ENCODE measurements at regions not wholly inside any gene's neighbourhood (a gene's known extent, or its start where the extent isn't known, plus 50 kb on each side); places are given as distances from the start of the nearest gene placed in this dataset.
"Not testable (repeated sequence)": the region's sequence is repeated elsewhere in the genome, so short reads cannot be mapped to it uniquely, and the experiment has no call there.

DNA sequence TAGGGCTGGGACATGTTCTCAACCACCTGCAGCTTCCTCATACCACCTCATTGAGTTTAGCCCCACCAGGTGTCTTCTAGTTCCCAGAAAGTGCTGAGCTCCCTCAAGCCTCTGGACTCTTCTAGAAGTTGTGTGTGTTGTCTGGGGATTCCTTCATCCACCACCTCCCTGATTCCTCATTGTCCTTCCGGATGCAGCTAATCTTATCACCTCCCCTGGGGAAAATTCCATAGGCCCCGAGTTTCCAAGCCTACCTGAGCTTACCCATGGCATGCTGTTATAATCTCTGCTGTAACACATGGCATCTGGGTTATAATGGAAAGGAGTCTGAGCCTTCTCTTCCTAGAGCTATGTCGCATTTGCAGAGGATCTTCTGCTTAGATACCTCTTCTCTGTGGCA is 243.5 kb upstream of the SDK2 start:
- no peak for DNase-seq (ENCODE audit: low read depth in 1 of 2, low spot score in 1 of 2)

DNA sequence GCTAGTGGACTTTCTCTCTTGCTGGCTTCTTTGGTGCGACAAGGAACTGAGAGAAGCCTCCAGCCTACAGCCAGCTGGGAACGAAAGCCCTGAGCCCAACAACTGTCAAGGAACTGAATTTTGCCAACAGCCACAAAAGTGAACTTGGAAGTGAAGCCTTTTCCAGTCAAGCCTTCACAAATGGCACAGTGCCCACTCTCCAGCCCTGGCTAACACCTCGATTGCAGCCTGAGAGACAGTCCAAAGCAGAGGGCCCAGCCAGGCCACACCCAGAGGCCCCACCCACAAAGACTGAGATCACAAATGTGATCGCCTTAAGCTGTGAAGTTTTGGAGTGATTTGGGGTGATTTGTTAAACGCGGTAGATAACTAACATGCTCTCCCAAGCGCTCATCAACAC is 244.6 kb upstream of the SDK2 start:
- no peak for DNase-seq (ENCODE audit: low read depth in 1 of 2, low spot score in 1 of 2)

DNA sequence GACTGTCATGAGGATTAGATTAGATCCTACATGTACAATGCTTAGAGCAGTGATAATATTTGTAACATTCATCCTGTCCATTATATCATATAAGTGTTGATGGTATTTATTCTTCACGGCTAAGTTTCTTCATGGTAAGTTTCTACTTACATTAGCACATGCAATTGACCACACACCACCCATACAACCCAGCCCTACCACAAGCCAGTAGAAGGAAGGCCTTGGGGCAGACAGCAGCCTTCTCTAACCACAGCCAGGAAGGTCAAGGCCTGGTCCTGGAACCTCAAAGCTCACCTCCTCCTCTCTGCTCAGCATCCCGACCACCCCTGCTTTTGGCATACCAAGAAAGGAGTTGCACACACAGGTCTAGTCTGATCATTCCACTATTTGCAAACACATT is 245.2 kb upstream of the SDK2 start:
- DNase-seq (ENCODE audit: low read depth in 1 of 2, low spot score in 1 of 2): no peak

DNA sequence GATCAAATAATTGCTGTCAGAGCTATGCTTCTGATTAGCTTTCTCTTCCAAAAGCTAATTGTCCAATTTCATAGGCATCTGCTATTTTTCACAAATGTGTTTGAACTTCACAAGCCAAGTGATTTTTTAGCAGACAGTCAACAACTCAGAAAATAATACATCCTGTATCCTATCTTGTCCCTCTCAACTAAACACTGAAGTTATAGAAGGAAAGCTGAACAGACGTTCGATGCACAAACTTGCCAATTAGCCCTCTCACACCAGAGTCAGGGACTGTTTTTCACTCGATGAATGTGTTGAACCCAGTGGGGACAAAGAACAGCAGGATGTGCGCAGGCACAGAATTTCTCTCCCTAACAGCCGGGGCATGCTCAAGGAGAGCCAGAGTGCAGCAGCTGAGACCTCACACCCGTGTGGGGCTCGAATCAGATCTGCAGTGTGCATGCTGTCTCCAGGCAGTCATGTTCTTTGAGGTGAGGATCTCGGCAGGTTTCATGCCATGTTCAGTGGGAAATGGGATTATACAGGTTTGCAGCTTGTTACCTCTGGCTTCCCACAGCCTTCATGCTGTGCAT is 246.7 kb upstream of the SDK2 start:
- DNase-seq (ENCODE audit: low read depth in 1 of 2, low spot score in 1 of 2): no peak

DNA sequence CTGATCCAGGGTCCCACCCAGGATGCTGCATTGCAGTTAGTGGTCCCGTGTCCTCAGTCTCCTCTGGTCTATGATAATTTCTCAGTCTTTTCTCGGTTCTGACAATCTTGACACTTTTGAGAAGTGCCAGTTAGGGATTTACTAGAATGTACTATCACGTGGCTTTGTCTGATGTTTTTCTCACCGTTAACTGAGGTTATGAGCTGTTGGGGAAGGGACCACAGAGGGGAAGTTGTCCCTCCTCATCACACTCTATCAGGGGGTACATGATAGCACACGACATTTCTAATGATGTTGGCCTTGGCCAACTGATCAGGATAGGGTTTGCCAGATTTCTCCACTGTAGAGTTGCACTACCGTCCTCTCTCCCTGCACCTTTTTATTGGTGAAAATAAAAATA is 250.9 kb upstream of the SDK2 start:
- DNase-seq (ENCODE audit: low read depth in 1 of 2, low spot score in 1 of 2): no peak

DNA sequence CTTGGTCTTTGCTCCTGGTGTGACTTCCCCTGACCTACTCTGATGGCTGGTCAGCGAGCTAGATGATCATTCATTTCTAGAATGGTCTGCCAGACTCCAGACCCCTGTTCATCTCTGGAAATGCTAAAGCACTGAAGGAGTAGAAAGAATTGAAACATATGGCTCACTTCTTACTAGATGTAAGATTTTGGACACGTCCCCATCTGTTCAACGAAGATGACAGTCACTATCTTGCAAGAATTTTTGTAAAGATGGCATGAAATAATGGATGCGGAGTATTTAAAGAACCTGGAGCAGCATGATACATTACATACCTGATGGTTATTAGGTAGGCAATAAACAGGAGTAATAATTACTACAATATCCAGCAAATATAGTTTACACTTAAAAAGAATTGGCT is 252.7 kb upstream of the SDK2 start:
- no peak for DNase-seq (ENCODE audit: low read depth in 1 of 2, low spot score in 1 of 2)

DNA sequence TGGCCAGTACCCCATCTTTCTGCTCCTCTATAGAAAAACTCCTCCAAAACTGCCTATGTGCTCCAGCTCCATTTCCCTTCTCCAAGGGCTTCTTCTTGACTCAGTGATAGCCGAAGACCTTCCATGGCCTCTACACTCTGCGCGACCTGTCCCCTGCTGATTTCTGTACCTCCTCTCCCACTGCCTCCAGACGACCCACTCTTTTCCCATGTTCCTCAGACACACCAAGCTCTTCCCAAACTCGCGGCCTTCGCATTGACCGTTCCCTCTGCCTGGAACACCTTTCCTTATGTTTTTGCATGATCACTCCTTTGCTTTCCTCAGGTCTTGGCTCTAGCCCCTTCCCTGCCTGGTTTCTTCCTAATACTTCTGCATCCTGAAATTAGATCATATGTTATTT is 255.6 kb upstream of the SDK2 start:
- no peak for DNase-seq (ENCODE audit: low read depth in 1 of 2, low spot score in 1 of 2)

DNA sequence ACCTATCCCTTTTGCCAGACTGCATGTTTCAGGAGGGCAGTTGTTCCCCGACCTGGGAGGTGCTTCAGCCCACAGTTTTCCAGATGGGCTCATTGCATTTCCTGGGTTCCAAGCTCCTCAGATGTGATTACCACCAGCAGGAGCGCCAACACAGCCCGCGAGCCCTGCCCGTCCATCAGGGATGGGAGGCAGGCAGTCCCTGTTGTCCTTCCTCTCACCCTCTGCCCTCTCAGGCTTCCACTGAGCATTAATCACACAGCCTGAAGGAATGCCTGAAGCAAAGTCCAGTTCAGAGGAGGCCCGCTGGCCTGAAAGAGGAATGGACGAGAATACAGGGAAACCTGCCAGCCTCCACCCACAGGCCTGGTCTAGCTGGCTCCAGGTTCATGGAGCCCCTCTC is 256.3 kb upstream of the SDK2 start:
- DNase-seq (ENCODE audit: low read depth in 1 of 2, low spot score in 1 of 2): no peak

DNA sequence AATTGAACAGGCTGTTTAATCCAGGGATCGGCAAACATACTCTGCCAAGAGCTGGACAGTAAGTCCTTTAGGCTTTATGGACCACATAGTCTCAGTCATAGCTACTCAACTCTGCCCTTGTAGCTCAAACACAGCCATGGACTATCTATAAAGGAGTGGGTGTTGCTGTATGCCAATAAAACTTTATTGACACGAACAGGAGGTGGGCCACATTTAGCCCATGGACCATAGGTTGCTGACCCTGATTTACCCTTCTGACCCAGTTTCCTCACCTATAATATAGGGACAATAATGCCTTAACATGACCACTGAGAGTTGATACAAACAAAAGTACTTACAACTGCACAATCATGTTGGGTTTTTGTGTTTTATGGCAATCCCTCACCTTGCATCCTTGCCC is 257.0 kb upstream of the SDK2 start:
- no peak for DNase-seq (ENCODE audit: low read depth in 1 of 2, low spot score in 1 of 2)

DNA sequence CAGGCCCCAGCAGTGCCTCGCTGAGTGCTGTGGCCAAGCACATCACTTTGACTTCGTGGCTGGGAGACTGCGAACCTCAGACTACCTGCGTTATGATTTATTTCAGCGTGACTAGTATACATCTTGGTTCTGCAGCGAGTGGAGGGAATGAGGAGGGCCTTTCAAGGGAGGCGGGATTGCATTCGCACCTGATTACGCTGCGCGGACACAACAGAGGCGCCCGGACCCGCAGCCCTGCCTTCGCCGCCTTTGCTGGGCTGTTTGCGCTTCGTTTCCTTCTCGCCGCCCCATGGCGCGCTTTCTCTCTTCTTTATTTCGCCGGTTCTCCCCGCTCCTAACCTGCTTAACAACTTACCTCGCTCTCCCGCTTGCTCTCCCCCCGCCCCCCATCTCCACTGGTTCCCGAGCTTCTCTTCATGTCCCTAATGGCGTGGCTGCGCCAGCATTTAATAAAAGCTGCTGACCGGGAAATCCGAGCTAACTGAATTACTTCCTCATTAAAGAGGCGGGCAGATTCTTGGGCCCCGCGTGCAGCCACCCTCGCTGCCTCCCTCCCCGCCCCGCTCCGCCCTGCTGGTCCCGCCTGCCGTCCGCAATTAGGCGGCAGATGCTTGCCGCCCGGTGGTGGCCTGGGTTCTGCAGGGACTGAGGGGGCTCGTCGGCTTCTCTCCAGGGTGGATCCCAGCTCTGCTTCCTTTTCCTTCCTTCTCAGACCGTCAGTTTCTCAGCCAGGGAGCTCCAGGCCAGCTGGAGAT is 257.6 kb upstream of the SDK2 start:
- peak in 1 of 2 donors; percentile 12 for DNase-seq (ENCODE audit: low read depth in 1 of 2, low spot score in 1 of 2)

DNA sequence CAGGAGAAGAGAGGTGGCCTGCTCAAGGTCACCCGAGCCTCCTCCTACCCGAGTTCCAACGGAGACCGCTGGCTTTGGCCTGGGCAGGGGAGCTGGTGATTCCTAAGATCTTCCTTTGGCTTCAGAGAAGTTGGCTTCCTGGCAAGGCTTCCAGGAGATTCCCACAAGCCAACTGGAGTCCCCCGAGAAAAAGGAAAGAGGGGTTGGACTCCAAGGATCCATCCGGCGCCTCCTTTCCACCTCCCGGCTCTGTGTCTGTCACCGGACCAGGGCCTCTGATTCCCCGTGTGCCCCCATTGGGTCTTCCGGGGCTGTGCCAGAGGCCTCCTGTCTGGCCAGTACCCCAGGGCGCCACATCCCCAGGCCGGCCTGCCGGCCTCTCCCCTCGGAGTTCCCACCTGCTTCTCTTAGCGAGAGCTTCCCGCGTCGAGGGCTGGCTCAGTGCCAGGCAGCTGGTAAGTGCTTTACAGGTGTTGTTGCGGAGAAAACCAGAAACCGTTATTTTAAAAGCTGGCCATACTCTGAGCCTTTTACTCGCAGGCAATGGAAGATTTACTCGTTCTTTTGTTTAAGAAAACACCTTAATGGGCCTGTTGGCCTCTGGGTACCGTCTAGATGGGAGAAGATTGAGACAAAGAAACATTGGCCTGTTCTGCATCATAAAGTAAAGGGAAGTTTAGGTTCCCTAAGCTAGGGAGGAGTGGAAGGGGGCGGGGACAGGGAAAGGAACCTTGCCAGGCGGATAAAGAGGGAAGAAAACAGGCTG is 258.4 kb upstream of the SDK2 start:
- DNase-seq (ENCODE audit: low read depth in 1 of 2, low spot score in 1 of 2): no peak

DNA sequence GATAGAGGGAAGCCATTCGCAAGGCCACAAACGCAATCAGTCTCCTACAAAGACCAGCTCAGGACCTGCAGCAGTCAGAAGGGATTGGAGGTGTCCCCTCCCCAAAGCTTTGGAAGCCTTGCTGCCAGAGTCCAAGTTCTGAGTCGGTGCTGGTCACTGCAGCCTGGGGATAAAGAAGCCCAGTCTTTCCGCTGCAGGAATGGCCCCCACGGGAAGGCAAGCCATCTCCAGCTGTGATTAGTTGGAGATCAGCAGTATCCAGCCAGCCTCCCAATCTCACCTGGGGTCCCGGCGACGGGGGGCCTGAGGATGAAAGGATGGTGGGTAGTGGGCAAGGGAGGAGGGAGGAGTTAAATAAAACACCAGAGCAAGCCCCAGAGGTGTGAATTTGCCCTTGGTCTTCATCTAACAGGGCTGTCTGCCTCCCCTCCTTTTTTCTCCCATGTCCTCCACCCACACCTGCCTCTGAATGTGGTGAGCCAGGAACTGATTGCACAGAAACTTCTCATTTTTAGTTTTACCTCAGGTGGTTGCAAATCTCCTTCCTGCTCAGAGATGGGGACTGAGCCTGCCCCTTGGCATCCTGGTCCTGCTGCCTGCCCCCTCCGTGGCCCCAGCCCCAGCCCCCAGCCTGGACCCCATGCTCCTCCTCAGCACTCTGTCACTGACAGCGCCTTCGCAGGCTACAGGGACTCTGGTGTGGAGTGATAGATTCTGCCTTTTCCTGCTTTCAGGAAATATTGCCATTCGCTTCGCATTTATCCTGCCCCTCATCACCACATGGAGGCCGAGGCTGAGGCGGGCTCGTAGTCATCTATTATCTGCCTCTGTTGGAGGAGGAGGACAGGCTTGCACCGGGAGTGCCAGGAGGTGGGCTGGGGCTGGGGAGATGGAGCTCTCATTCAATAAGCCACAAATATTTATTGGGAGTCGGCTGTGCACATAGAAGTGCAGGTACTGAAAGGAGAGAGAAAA is 262.9 kb upstream of the SDK2 start:
- no peak for DNase-seq (ENCODE audit: low read depth in 1 of 2, low spot score in 1 of 2)

DNA sequence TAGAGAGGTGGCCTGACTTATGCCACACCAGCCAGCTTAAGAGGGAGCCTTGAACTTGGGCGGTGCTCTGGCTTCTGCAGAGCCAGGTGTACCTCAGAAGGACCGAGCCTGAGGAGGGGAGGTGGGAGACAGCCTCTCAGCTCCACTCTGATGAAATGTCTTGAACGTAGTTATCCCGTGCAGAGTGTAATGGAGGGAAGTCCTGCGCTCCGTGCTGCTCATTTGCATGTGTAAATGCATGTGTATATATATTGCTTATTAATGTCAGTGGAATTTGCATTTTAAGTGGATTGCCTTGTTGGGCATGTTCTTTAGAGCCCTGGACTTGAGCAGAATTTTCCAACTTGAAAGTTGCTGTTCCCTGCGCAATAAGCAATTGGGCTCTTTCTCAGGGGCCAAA is 264.9 kb upstream of the SDK2 start:
- no peak for DNase-seq (ENCODE audit: low read depth in 1 of 2, low spot score in 1 of 2)

DNA sequence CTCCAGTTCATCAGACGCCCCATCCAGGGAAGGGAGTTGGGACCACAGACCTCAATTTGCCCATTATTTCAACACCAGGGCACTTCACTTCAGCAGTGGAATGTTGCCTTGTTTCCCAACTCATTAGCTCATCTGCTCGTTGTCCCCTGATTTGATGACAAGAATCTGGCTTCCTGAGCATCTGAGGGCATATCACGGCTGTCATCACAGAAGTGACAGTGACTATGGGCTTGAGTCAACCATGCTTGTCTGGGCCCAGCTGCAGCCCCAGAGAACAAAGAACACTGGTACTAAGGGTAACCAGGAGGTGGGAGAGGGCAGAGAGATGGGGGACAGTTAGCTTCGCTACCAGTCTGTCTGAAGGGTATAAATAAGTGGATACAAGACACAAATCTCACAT is 266.0 kb upstream of the SDK2 start:
- no peak for DNase-seq (ENCODE audit: low read depth in 1 of 2, low spot score in 1 of 2)

DNA sequence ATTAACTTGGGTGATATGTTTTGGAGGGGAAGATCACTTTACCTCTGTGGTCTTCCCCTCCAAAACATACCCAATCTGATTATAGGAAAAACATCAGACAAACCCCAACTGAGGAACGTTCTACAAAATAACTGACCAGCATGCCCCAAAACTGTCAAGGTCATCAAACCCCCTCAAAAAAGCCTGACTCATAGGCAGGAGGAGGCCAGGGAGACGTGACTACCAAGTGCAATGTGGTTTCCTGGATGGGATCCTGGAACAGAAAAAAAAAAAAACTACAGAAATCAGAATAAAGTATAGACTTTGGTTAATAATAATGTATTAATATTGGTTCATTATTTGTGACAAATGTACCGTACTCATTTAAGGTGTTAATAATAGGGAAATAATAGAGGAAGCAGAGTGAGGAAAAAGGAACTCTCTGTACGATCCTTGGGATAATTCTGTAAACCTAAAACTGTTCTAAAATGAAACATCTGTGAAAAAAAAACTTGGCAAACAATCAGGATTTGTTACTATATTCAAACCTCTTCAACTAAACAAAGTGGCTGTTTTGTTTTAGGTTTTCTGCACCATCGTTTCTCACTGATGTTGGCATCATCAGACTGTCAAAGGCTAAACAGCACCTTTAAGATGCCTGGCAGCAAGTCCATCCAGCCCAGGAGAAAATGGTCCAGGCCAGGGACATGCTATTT is 266.7 kb upstream of the SDK2 start:
- no peak for DNase-seq (ENCODE audit: low read depth in 1 of 2, low spot score in 1 of 2)

DNA sequence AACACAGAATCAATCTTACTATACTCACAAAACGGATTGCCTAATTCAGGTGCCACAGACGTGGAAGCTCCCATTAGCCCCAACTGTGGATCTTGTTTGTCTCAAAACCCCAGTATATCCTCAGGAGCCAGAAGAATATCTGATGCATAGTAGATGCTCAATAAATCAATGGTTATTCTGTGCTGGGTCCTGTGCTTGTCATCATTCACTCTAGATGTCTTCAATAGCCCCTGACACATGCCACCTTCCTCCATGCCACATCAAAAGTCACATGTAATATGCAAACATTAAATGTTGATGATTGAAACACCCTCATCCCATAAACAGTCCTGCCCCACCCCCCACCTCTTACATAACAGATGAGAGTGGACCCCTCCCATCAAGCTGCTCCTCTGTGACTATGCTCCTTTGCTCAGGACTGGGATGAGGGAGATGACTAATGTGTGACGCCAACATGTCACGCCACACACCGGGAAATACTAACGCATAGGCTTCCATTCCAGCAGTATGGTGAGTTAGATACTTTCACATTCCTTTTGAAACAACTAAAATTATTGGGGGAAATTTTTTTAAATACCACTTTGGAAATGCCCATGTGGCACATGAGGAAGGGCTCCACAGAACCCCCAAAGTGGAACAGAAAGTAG is 267.6 kb upstream of the SDK2 start:
- no peak for DNase-seq (ENCODE audit: low read depth in 1 of 2, low spot score in 1 of 2)

DNA sequence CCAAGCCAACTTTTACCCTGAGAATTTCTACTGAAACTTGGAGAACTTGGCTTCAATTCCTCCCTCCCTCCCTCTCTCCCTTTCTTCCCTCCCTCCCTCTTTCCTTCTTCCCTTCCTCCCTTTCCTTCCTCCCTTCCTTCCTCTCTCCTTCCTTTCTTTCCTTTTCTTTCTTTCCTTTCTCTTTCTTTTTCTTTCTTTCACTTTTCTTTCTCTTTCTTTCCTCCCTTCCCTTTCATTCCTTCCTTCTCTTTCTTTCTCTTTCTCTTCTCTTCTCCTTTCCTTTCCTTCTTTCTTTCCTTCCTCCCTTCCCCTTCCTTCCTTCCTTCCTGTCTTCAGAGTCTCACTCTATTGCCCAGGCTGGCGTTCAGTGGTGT is 268.1 kb upstream of the SDK2 start:
- no peak for DNase-seq (ENCODE audit: low read depth in 1 of 2, low spot score in 1 of 2)

DNA sequence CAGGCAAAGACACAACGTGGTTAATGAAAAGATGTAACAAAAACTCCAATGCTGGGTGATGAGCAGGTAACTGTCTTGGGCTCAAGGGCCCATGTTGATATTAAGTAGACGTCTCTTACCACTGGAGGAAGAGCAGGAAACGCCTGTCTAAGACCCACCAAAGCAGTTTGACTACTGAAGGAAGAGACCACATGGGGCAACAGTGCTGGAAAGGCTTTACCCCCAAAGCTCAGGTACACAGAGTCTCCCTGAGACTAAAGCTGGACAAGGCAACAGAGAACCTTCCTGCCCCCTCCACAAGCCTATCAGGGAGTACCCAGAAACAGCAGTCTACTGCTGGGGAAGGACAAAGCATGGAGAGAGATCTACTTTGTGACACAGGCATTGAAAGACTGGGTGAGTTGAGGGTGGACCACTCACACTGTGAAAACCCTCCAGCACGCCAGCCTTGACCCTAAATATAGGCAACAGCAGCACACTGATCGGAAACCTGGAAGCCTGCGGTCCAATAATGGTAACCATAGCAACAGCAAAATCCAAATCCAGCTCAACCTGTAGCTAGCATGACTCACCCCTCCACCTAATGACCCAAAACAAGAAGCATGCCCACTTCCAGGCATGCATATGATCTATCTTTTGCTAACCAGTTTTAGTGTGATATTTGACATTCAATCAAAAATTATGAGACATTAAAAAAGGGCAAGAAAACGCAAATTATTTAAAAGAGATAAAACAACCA is 270.5 kb upstream of the SDK2 start:
- DNase-seq (ENCODE audit: low read depth in 1 of 2, low spot score in 1 of 2): no peak

DNA sequence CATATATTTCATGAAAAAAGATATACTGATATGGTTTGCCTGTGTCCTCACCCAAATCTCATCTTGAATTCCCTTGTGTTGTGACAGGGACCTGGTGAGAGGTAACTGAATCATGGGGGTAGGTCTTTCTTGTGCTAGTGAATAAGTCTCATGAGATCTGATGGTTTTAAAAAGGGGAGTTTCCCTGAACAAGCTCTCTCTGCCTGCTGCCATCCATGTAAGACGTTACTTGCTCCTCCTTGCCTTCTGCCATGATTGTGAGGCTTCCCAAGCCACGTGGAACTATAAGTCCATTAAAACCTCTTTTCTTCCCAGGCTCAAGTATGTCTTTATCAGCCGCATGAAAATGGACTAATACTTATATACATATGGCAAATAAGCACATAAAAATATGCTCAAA is 274.8 kb upstream of the SDK2 start:
- not testable (repeated sequence) for DNase-seq (ENCODE audit: low read depth in 1 of 2, low spot score in 1 of 2)

DNA sequence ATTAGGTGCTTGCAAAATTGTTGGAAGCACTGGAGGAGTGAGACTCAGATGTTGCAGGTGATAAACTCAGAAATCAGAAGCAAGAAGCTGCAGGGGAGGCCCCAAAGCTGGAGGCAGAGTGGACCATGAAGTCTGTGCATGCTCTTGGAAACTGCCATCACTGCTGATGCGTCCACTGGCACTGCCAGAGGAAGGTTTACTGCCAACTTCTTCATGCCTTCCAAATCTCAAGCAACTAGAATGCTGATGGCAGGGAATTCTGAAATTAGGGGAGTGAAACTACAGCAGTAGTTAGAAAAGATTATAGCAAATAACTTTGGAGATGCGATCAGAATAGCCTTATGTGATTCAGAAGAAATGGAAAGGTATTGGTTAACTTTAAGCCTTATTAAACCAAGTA is 277.1 kb upstream of the SDK2 start:
- DNase-seq (ENCODE audit: low read depth in 1 of 2, low spot score in 1 of 2): no peak
